Endodermal cell (in vitro differentiated cells): ENCODE measurements at regions not wholly inside any gene's neighbourhood (a gene's known extent, or its start where the extent isn't known, plus 50 kb on each side); places are given as distances from the start of the nearest gene placed in this dataset.

Source experiments
- DNase-seq: peaks from one replicate; pipeline ENCODE4 v3.0.0-alpha.2; 2017
- H3K27ac ChIP-seq: 2 replicates; pipeline ENCODE4 v1.5.1; 2013; ENCODE audit warnings: mild to moderate bottlenecking, low read depth, low read length, moderate library complexity
- H3K27me3 ChIP-seq: 2 replicates; pipeline ENCODE4 v1.6.1; 2013; ENCODE audit warnings: mild to moderate bottlenecking, low read length, moderate library complexity; ENCODE audit not compliant: insufficient read depth, control insufficient read depth, poor library complexity, severe bottlenecking
- H3K36me3 ChIP-seq: 2 replicates; pipeline ENCODE4 v1.7.0; 2013; ENCODE audit warnings: mild to moderate bottlenecking, low read length, moderate library complexity; ENCODE audit not compliant: control insufficient read depth, insufficient read depth
- H3K4me1 ChIP-seq: one replicate; pipeline ENCODE4 v1.7.0; 2013; ENCODE audit warnings: low read length; ENCODE audit not compliant: control insufficient read depth, insufficient read depth
- H3K4me3 ChIP-seq: 2 replicates; pipeline ENCODE4 v1.5.1; 2013; ENCODE audit warnings: mild to moderate bottlenecking, low read length, moderate library complexity
- H3K9ac ChIP-seq: 2 replicates; pipeline ENCODE4 v1.6.1; 2013; ENCODE audit warnings: mild to moderate bottlenecking, low read length, moderate library complexity; ENCODE audit not compliant: poor library complexity, severe bottlenecking; ENCODE audit errors: extremely low read depth
- H3K9me3 ChIP-seq: 2 replicates; pipeline ENCODE4 v1.6.1; 2013; ENCODE audit warnings: mild to moderate bottlenecking, low read length, moderate library complexity; ENCODE audit not compliant: control insufficient read depth
- H3K27ac Mint-ChIP-seq: 2 replicates; pipeline ENCODE4 v1.8.0; 2020; ENCODE audit warnings: mixed read lengths
- H3K27me3 Mint-ChIP-seq: 2 replicates; pipeline ENCODE4 v1.8.0; 2021; ENCODE audit warnings: mild to moderate bottlenecking, mixed read lengths; ENCODE audit not compliant: insufficient read depth
- H3K36me3 Mint-ChIP-seq: 2 replicates; pipeline ENCODE4 v1.8.0; 2020; ENCODE audit warnings: low read depth, mixed read lengths
- H3K4me1 Mint-ChIP-seq: 2 replicates; pipeline ENCODE4 v1.8.0; 2020; ENCODE audit warnings: mixed read lengths
- H3K4me3 Mint-ChIP-seq: 2 replicates; pipeline ENCODE4 v1.8.0; 2020; ENCODE audit warnings: mild to moderate bottlenecking, moderate library complexity, mixed read lengths
- H3K9me3 Mint-ChIP-seq: 2 replicates; pipeline ENCODE4 v1.8.0; 2020; ENCODE audit warnings: mild to moderate bottlenecking, mixed read lengths
- CTCF ChIP-seq: fragments of 200-600 bp; sonication (generic); conservative IDR thresholded peaks from 2 replicates; pipeline ENCODE4 v1.5.0; 2021; ENCODE audit warnings: antibody characterized with exemption, mild to moderate bottlenecking
- WGBS, 2 experiments: methylation state at CpG; one replicate each; pipeline versions ENCODE4 v1.1.5 to v1.1.7; 2013; ENCODE audit warnings: missing lambda C conversion rate in 2 of 2, mixed read lengths in 1 of 2; ENCODE audit not compliant: insufficient coverage in 1 of 2, insufficient read length in 1 of 2; 5-methylcytosine and 5-hydroxymethylcytosine counted together

GRCh38 chr20:39246436-39246835 is 284.3 kb downstream of the DHX35 start:
- WGBS, 2 experiments, result 73 to 75% methylated on average over 4 of the region's 4 CpGs
- Mint-ChIP-seq H3K9me3 (peaks cover 2% of the 10 kb centered on the region), H3K4me3 (no peak overlapping the region), H3K27me3 (peaks cover 21% of the 10 kb centered on the region), H3K4me1 (no peaks in the 10 kb centered on the region), H3K36me3 (no peaks in the 10 kb centered on the region), H3K27ac (no peak overlapping the region)
- Histone ChIP-seq H3K9ac (no peak overlapping the region), H3K4me1 (no peaks in the 10 kb centered on the region), H3K27me3 (no peaks in the 10 kb centered on the region), H3K27ac (no peak overlapping the region), H3K4me3 (no peak overlapping the region), H3K36me3 (no peaks in the 10 kb centered on the region), H3K9me3 (no peaks in the 10 kb centered on the region)
- DNase-seq, result no peak
- TF ChIP-seq CTCF, result no peak

- H3K36me3 Mint-ChIP-seq, result no peaks in the 10 kb centered on the region
- DNase-seq, result no peak
- H3K4me1 Mint-ChIP-seq, result no peaks in the 10 kb centered on the region
- peaks cover 2% of the 10 kb centered on the region for H3K9me3 Mint-ChIP-seq
- peaks cover 21% of the 10 kb centered on the region for H3K27me3 Mint-ChIP-seq
- no peak overlapping the region for H3K4me3 Mint-ChIP-seq
- 83 to 89% methylated on average over 1 of the region's 1 CpG for WGBS, 2 experiments
- no peaks in the 10 kb centered on the region for H3K36me3 ChIP-seq
- no peaks in the 10 kb centered on the region for H3K9me3 ChIP-seq
- TF ChIP-seq CTCF, result no peak
- H3K4me3 ChIP-seq, result no peak overlapping the region
- H3K4me1 ChIP-seq, result no peaks in the 10 kb centered on the region
- H3K27ac ChIP-seq, result no peak overlapping the region
- H3K27me3 ChIP-seq, result no peaks in the 10 kb centered on the region
- no peak overlapping the region for H3K9ac ChIP-seq
- H3K27ac Mint-ChIP-seq, result no peak overlapping the region
Observed at GRCh38 chr20:39245685-39246311, 283.7 kb downstream of the DHX35 start.

- no peak for TF ChIP-seq CTCF
- no peaks in the 10 kb centered on the region for H3K4me1 ChIP-seq
- Mint-ChIP-seq H3K4me3 (no peak overlapping the region), H3K27me3 (peaks cover 21% of the 10 kb centered on the region), H3K27ac (no peak overlapping the region), H3K4me1 (no peaks in the 10 kb centered on the region), H3K9me3 (peaks cover 2% of the 10 kb centered on the region), H3K36me3 (no peaks in the 10 kb centered on the region)
- H3K27me3 ChIP-seq, result no peaks in the 10 kb centered on the region
- H3K27ac ChIP-seq, result no peak overlapping the region
- DNase-seq, result no peak
- no peak overlapping the region for H3K4me3 ChIP-seq
- no peaks in the 10 kb centered on the region for H3K36me3 ChIP-seq
- 77 to 100% methylated on average over 1 of the region's 1 CpG for WGBS, 2 experiments
- H3K9ac ChIP-seq, result no peak overlapping the region
- H3K9me3 ChIP-seq, result no peaks in the 10 kb centered on the region
Observed at GRCh38 chr20:39243962-39244361, 281.8 kb downstream of the DHX35 start.
